Gastroesophageal sphincter (tissue), 3 donors: ENCODE measurements at regions not wholly inside any gene's neighbourhood (a gene's known extent, or its start where the extent isn't known, plus 50 kb on each side); places are given as distances from the start of the nearest gene placed in this dataset.

Experiments used
- EP300 ChIP-seq: sonication (generic); formaldehyde crosslinking; IDR thresholded peaks from one replicate; pipeline ENCODE4 v1.6.1; 2017; ENCODE audit warnings: antibody characterized with exemption, mild to moderate bottlenecking
- POLR2AphosphoS5 ChIP-seq: sonication (generic); formaldehyde crosslinking; IDR thresholded peaks from one replicate; pipeline ENCODE4 v1.6.1; 2017; ENCODE audit warnings: antibody characterized with exemption
- TF ChIP-seq, protein P1 (sequence below), 4 experiments: fragments of 200-600 bp in 2 of 4; fragments of 450-650 bp in 2 of 4; sonication (generic) in 1 of 4; IDR thresholded peaks; one replicate each; pipeline ENCODE4 v1.5.1; 2017 to 2019; ENCODE audit warnings: antibody characterized with exemption in 4 of 4, mild to moderate bottlenecking in 2 of 4, moderate library complexity in 2 of 4

DNA sequence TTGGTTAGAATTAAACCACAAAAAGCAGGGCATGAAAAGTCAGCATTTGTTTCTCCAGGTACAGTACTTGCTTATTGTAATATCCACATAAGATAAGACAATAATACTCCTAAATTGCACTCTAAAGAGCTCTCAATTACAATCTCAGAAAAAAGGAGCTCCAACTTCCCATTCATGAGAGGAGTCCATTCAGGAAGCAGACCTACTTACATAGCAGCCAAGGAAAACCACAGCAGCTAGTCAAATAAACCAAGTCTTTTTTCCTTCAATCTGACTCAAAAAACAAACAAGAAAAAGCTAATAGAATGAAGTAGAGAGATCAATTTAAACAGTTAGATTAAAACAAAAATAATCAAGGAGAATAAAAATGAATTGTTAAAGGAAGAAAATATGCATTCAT, 885.2 kb upstream of the SLITRK6 start:
- TF ChIP-seq POLR2AphosphoS5 (no peak), EP300 (no peak)
- TF ChIP-seq, protein P1, sequence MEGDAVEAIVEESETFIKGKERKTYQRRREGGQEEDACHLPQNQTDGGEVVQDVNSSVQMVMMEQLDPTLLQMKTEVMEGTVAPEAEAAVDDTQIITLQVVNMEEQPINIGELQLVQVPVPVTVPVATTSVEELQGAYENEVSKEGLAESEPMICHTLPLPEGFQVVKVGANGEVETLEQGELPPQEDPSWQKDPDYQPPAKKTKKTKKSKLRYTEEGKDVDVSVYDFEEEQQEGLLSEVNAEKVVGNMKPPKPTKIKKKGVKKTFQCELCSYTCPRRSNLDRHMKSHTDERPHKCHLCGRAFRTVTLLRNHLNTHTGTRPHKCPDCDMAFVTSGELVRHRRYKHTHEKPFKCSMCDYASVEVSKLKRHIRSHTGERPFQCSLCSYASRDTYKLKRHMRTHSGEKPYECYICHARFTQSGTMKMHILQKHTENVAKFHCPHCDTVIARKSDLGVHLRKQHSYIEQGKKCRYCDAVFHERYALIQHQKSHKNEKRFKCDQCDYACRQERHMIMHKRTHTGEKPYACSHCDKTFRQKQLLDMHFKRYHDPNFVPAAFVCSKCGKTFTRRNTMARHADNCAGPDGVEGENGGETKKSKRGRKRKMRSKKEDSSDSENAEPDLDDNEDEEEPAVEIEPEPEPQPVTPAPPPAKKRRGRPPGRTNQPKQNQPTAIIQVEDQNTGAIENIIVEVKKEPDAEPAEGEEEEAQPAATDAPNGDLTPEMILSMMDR (IDR thresholded peaks at IDR 0.05), result no peak
